Neural cell (in vitro differentiated cells): ENCODE measurements at regions not wholly inside any gene's neighbourhood (a gene's known extent, or its start where the extent isn't known, plus 50 kb on each side); places are given as distances from the start of the nearest gene placed in this dataset.

Experiments
- H2AFZ ChIP-seq: fragments of 200-600, 300-800 bp; sonication (generic), shearing (Covaris generic); 2 replicates; pipeline ENCODE4 v1.6.0; 2014; ENCODE audit warnings: low read depth, mild to moderate bottlenecking, antibody characterized with exemption, low read length, moderate library complexity
- H3F3A ChIP-seq: fragments of 200-600 bp; shearing (Covaris generic); 2 replicates; pipeline ENCODE4 v1.6.1; 2016; ENCODE audit warnings: mild to moderate bottlenecking, moderate library complexity, mixed read lengths, antibody characterized with exemption, low read length; ENCODE audit not compliant: insufficient read depth, poor library complexity, severe bottlenecking
- H3K27ac ChIP-seq: fragments of 200-600, 300-800 bp; sonication (generic), shearing (Covaris generic); 2 replicates; pipeline ENCODE4 v1.5.1; 2014; ENCODE audit warnings: mild to moderate bottlenecking, low read length, moderate library complexity
- H3K27me3 ChIP-seq: fragments of 300-800, 200-600 bp; sonication (generic), shearing (Covaris generic); 2 replicates; pipeline ENCODE4 v1.6.0; 2014; ENCODE audit warnings: mild to moderate bottlenecking, low read depth, low read length, moderate library complexity; ENCODE audit not compliant: insufficient read depth
- H3K36me3 ChIP-seq: fragments of 300-800, 200-600 bp; sonication (generic), shearing (Covaris generic); 2 replicates; pipeline ENCODE4 v1.5.1; 2014; ENCODE audit warnings: mild to moderate bottlenecking, antibody characterized with exemption, low read length, moderate library complexity; ENCODE audit not compliant: insufficient read depth
- H3K4me2 ChIP-seq: fragments of 300-800, 200-600 bp; sonication (generic), shearing (Covaris generic); 2 replicates; pipeline ENCODE4 v1.6.0; 2014; ENCODE audit warnings: mild to moderate bottlenecking, low read length
- H3K4me3 ChIP-seq: fragments of 300-800, 200-600 bp; sonication (generic), shearing (Covaris generic); 2 replicates; pipeline ENCODE4 v1.5.1; 2014; ENCODE audit warnings: mild to moderate bottlenecking, low read length, moderate library complexity
- H3K79me2 ChIP-seq: fragments of 200-600 bp; shearing (Covaris generic); replicated peaks from 2 replicates; pipeline ENCODE4 v1.6.0; 2014; ENCODE audit warnings: mild to moderate bottlenecking, low read length, moderate library complexity; ENCODE audit not compliant: insufficient read depth
- H3K9ac ChIP-seq: fragments of 300-800, 200-600 bp; sonication (generic), shearing (Covaris generic); 2 replicates; pipeline ENCODE4 v1.6.1; 2016; ENCODE audit warnings: mild to moderate bottlenecking, low read length, mixed read lengths
- H3K9me2 ChIP-seq: fragments of 200-600 bp; shearing (Covaris generic); 2 replicates; pipeline ENCODE4 v1.6.1; 2016; ENCODE audit warnings: mild to moderate bottlenecking, low read length, mixed read lengths; ENCODE audit not compliant: insufficient read depth
- H3K9me3 ChIP-seq: fragments of 200-600, 300-800 bp; sonication (generic), shearing (Covaris generic); 2 replicates; pipeline ENCODE4 v1.6.1; 2016; ENCODE audit warnings: mild to moderate bottlenecking, mixed run types, low read length, moderate library complexity, mixed read lengths
- H4K20me1 ChIP-seq: fragments of 200-600 bp; shearing (Covaris generic); 2 replicates; pipeline ENCODE4 v1.6.1; 2016; ENCODE audit warnings: mild to moderate bottlenecking, mixed run types; ENCODE audit not compliant: insufficient read depth
- CTCF ChIP-seq: fragments of 450-650 bp; IDR thresholded peaks from 2 replicates; pipeline ENCODE4 v1.5.1; 2014; ENCODE audit warnings: antibody characterized with exemption, mild to moderate bottlenecking, moderate library complexity; ENCODE audit not compliant: poor library complexity, severe bottlenecking
- EP300 ChIP-seq: fragments of 450-650 bp; conservative IDR thresholded peaks from 2 replicates; pipeline ENCODE4 v1.6.1; 2014; ENCODE audit warnings: antibody characterized with exemption, mild to moderate bottlenecking, moderate library complexity; ENCODE audit not compliant: poor library complexity, severe bottlenecking
- EZH2 ChIP-seq: fragments of 200-600, 300-800 bp; shearing (Covaris generic), sonication (generic); IDR thresholded peaks from 2 replicates; pipeline ENCODE4 v1.6.1; 2014; ENCODE audit warnings: antibody characterized with exemption, low read length, borderline replicate concordance, mild to moderate bottlenecking; ENCODE audit not compliant: insufficient read depth, poor library complexity, severe bottlenecking
- MXI1 ChIP-seq: fragments of 450-650 bp; conservative IDR thresholded peaks from 2 replicates; pipeline ENCODE4 v1.6.1; 2014; ENCODE audit warnings: antibody characterized with exemption, mild to moderate bottlenecking; ENCODE audit not compliant: poor library complexity, severe bottlenecking
- POLR2AphosphoS5 ChIP-seq: IDR thresholded peaks from 2 replicates; pipeline ENCODE4 v1.6.1; 2012
- RAD21 ChIP-seq: fragments of 450-650 bp; conservative IDR thresholded peaks from 2 replicates; pipeline ENCODE4 v1.6.1; 2014; ENCODE audit warnings: antibody characterized with exemption, mild to moderate bottlenecking, moderate library complexity
- SMC3 ChIP-seq: fragments of 450-650 bp; conservative IDR thresholded peaks from 2 replicates; pipeline ENCODE4 v1.6.1; 2014; ENCODE audit warnings: antibody characterized with exemption, mild to moderate bottlenecking, moderate library complexity; ENCODE audit not compliant: poor library complexity
- TAF1 ChIP-seq: IDR thresholded peaks from 2 replicates; pipeline ENCODE4 v1.6.1; 2012; ENCODE audit warnings: low read depth
- TF ChIP-seq, protein P1 (sequence below): IDR thresholded peaks from 2 replicates; pipeline ENCODE4 v1.6.1; 2012; ENCODE audit warnings: borderline replicate concordance

GRCh38 chr12:102756530-102756929, 160.5 kb downstream of the PAH start:
- H4K20me1 ChIP-seq: no peaks in the 10 kb centered on the region
- H3K36me3 ChIP-seq: no peaks in the 10 kb centered on the region
- no peak overlapping the region for H3K4me3 ChIP-seq
- H2AFZ ChIP-seq: no peak overlapping the region
- TF ChIP-seq EP300 (no peak), TAF1 (no peak), SMC3 (no peak), MXI1 (no peak), CTCF (no peak), POLR2AphosphoS5 (no peak), RAD21 (no peak)
- no peaks in the 10 kb centered on the region for H3K27me3 ChIP-seq
- H3K9ac ChIP-seq: no peak overlapping the region
- no peaks in the 10 kb centered on the region for H3K9me3 ChIP-seq
- H3F3A ChIP-seq: no peaks in the 10 kb centered on the region
- no peaks in the 10 kb centered on the region for H3K9me2 ChIP-seq
- H3K4me2 ChIP-seq: no peak overlapping the region
- no peaks in the 10 kb centered on the region for H3K79me2 ChIP-seq
- no peak overlapping the region for H3K27ac ChIP-seq

- Histone ChIP-seq H2AFZ (no peak overlapping the region), H3K9me3 (no peaks in the 10 kb centered on the region), H3K79me2 (no peaks in the 10 kb centered on the region)
Measured at GRCh38 chr12:102755266-102755665, 161.8 kb downstream of the PAH start.

More at GRCh38 chr12:102755266-102755665, 161.8 kb downstream of the PAH start:
- Histone ChIP-seq H3K27me3 (no peaks in the 10 kb centered on the region), H3F3A (no peaks in the 10 kb centered on the region), H3K4me2 (no peak overlapping the region), H4K20me1 (no peaks in the 10 kb centered on the region), H3K27ac (no peak overlapping the region), H3K4me3 (no peak overlapping the region), H3K36me3 (no peaks in the 10 kb centered on the region), H3K9me2 (no peaks in the 10 kb centered on the region), H3K9ac (no peak overlapping the region)
- no peak for TF ChIP-seq EZH2
- TF ChIP-seq MXI1: no peak
- no peak for TF ChIP-seq EP300
- no peak for TF ChIP-seq RAD21
- no peak for TF ChIP-seq TAF1
- TF ChIP-seq, protein P1, sequence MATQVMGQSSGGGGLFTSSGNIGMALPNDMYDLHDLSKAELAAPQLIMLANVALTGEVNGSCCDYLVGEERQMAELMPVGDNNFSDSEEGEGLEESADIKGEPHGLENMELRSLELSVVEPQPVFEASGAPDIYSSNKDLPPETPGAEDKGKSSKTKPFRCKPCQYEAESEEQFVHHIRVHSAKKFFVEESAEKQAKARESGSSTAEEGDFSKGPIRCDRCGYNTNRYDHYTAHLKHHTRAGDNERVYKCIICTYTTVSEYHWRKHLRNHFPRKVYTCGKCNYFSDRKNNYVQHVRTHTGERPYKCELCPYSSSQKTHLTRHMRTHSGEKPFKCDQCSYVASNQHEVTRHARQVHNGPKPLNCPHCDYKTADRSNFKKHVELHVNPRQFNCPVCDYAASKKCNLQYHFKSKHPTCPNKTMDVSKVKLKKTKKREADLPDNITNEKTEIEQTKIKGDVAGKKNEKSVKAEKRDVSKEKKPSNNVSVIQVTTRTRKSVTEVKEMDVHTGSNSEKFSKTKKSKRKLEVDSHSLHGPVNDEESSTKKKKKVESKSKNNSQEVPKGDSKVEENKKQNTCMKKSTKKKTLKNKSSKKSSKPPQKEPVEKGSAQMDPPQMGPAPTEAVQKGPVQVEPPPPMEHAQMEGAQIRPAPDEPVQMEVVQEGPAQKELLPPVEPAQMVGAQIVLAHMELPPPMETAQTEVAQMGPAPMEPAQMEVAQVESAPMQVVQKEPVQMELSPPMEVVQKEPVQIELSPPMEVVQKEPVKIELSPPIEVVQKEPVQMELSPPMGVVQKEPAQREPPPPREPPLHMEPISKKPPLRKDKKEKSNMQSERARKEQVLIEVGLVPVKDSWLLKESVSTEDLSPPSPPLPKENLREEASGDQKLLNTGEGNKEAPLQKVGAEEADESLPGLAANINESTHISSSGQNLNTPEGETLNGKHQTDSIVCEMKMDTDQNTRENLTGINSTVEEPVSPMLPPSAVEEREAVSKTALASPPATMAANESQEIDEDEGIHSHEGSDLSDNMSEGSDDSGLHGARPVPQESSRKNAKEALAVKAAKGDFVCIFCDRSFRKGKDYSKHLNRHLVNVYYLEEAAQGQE: no peak
- TF ChIP-seq SMC3: no peak
- no peak for TF ChIP-seq POLR2AphosphoS5
- TF ChIP-seq CTCF: no peak
